H9 (cell line): ENCODE measurements at regions not wholly inside any gene's neighbourhood (a gene's known extent, or its start where the extent isn't known, plus 50 kb on each side); places are given as distances from the start of the nearest gene placed in this dataset.

Experiments used
- DNase-seq: peaks from one replicate; pipeline ENCODE4 v3.0.0-alpha.2; 2017
- H2AFZ ChIP-seq: one replicate; pipeline ENCODE4 v1.6.1; 2013; ENCODE audit warnings: mild to moderate bottlenecking, low read length, control low read depth, moderate library complexity
- H2AK5ac ChIP-seq: 2 replicates; pipeline ENCODE4 v1.6.1; 2013; ENCODE audit warnings: low read length, control low read depth, mixed read lengths; ENCODE audit not compliant: insufficient read length
- H2BK120ac ChIP-seq: one replicate; pipeline ENCODE4 v1.6.1; 2013; ENCODE audit warnings: low read depth, mild to moderate bottlenecking, low read length, control low read depth, inconsistent platforms; ENCODE audit not compliant: poor library complexity, severe bottlenecking
- H2BK12ac ChIP-seq: 2 replicates; pipeline ENCODE4 v1.6.1; 2013; ENCODE audit warnings: low read length, control low read depth, mixed read lengths, low read depth; ENCODE audit not compliant: insufficient read length
- H2BK15ac ChIP-seq: 2 replicates; pipeline ENCODE4 v1.6.1; 2013; ENCODE audit warnings: low read depth, low read length, control low read depth
- H2BK20ac ChIP-seq: one replicate; pipeline ENCODE4 v1.6.1; 2013; ENCODE audit warnings: low read depth, mild to moderate bottlenecking, low read length, control low read depth, inconsistent platforms; ENCODE audit not compliant: poor library complexity, severe bottlenecking
- H2BK5ac ChIP-seq: 2 replicates; pipeline ENCODE4 v1.6.1; 2013; ENCODE audit warnings: low read length, control low read depth, mixed read lengths; ENCODE audit not compliant: insufficient read length
- H3K14ac ChIP-seq: 2 replicates; pipeline ENCODE4 v1.6.1; 2013; ENCODE audit warnings: low read length, control low read depth; ENCODE audit not compliant: insufficient read depth
- H3K18ac ChIP-seq: 2 replicates; pipeline ENCODE4 v1.6.1; 2013; ENCODE audit warnings: low read depth, mild to moderate bottlenecking, mixed read lengths, low read length, control low read depth; ENCODE audit not compliant: insufficient read length
- H3K23ac ChIP-seq: 2 replicates; pipeline ENCODE4 v1.6.1; 2013; ENCODE audit warnings: low read length, control low read depth, mixed read lengths, low read depth; ENCODE audit not compliant: insufficient read length
- H3K23me2 ChIP-seq: 2 replicates; pipeline ENCODE4 v1.6.1; 2013; ENCODE audit warnings: low read depth, mild to moderate bottlenecking, mixed read lengths, low read length, control low read depth; ENCODE audit not compliant: insufficient read length, poor library complexity, severe bottlenecking
- H3K27ac ChIP-seq: 2 replicates; pipeline ENCODE4 v1.5.1; 2013; ENCODE audit warnings: low read length, control low read depth, mixed read lengths, low read depth; ENCODE audit not compliant: insufficient read length
- H3K27me3 ChIP-seq: 2 replicates; pipeline ENCODE4 v1.6.1; 2013; ENCODE audit warnings: low read length, control low read depth, inconsistent platforms; ENCODE audit not compliant: insufficient read depth
- H3K4ac ChIP-seq: 2 replicates; pipeline ENCODE4 v1.6.1; 2013; ENCODE audit warnings: low read depth, mild to moderate bottlenecking, control low read depth, inconsistent platforms, low read length, moderate library complexity
- H3K4me1 ChIP-seq: 2 replicates; pipeline ENCODE4 v1.6.1; 2013; ENCODE audit warnings: low read length, control low read depth, inconsistent platforms; ENCODE audit not compliant: insufficient read depth
- H3K4me2 ChIP-seq: 2 replicates; pipeline ENCODE4 v1.6.1; 2013; ENCODE audit warnings: low read length, control low read depth, mixed read lengths; ENCODE audit not compliant: insufficient read length, insufficient read depth
- H3K56ac ChIP-seq: 2 replicates; pipeline ENCODE4 v1.6.1; 2013; ENCODE audit warnings: low read depth, mild to moderate bottlenecking, mixed read lengths, low read length, control low read depth; ENCODE audit not compliant: insufficient read length
- H3K79me1 ChIP-seq: 2 replicates; pipeline ENCODE4 v1.6.1; 2013; ENCODE audit warnings: low read depth, mild to moderate bottlenecking, moderate library complexity, low read length, control low read depth, inconsistent platforms; ENCODE audit not compliant: insufficient read depth, poor library complexity, severe bottlenecking
- H3K79me2 ChIP-seq: 2 replicates; pipeline ENCODE4 v1.6.1; 2013; ENCODE audit warnings: low read length, control low read depth, inconsistent platforms; ENCODE audit not compliant: insufficient read depth
- H3K9ac ChIP-seq: 2 replicates; pipeline ENCODE4 v1.6.1; 2013; ENCODE audit warnings: low read length, control low read depth, mixed read lengths; ENCODE audit not compliant: insufficient read length; ENCODE audit errors: extremely low read depth
- H3K9me3 ChIP-seq: one replicate; pipeline ENCODE4 v1.6.1; 2013; ENCODE audit warnings: low read depth, low read length, inconsistent platforms; ENCODE audit not compliant: control insufficient read depth
- H3T11ph ChIP-seq: one replicate; pipeline ENCODE4 v1.6.1; 2013; ENCODE audit warnings: mild to moderate bottlenecking, low read length, control low read depth, inconsistent platforms
- H4K20me1 ChIP-seq: one replicate; pipeline ENCODE4 v1.6.1; 2013; ENCODE audit not compliant: control insufficient read depth, insufficient read length, insufficient read depth
- H4K5ac ChIP-seq: 2 replicates; pipeline ENCODE4 v1.6.1; 2013; ENCODE audit warnings: low read depth, mild to moderate bottlenecking, mixed read lengths, low read length, control low read depth; ENCODE audit not compliant: insufficient read length
- H4K8ac ChIP-seq: replicated peaks from 2 replicates; pipeline ENCODE4 v1.6.1; 2013; ENCODE audit warnings: low read length, control low read depth, mixed read lengths, low read depth; ENCODE audit not compliant: insufficient read length
- H4K91ac ChIP-seq: 2 replicates; pipeline ENCODE4 v1.6.1; 2013; ENCODE audit warnings: low read depth, mild to moderate bottlenecking, moderate library complexity, mixed read lengths, low read length, control low read depth; ENCODE audit not compliant: insufficient read length
- H3K27ac Mint-ChIP-seq, 3 experiments: 2 replicates in 2 of 3; 3 replicates in 1 of 3; pipeline ENCODE4 v1.8.0; 2020 to 2021; ENCODE audit warnings: mixed read lengths in 3 of 3, mild to moderate bottlenecking in 1 of 3, moderate library complexity in 1 of 3
- H3K27me3 Mint-ChIP-seq: 2 replicates; pipeline ENCODE4 v1.8.0; 2021; ENCODE audit warnings: low read depth, mild to moderate bottlenecking, moderate library complexity, mixed read lengths
- H3K36me3 Mint-ChIP-seq, 3 experiments: 2 replicates in 2 of 3; 3 replicates in 1 of 3; pipeline ENCODE4 v1.8.0; 2020 to 2021; ENCODE audit warnings: low read depth in 3 of 3, mixed read lengths in 3 of 3; ENCODE audit not compliant: insufficient read depth in 1 of 3
- H3K4me1 Mint-ChIP-seq, 2 experiments: 2 replicates each; pipeline ENCODE4 v1.8.0; 2020; ENCODE audit warnings: mixed read lengths in 2 of 2
- H3K4me3 Mint-ChIP-seq, 2 experiments: 2 replicates in 1 of 2; 3 replicates in 1 of 2; pipeline ENCODE4 v1.8.0; 2020 to 2021; ENCODE audit warnings: mild to moderate bottlenecking in 2 of 2, mixed read lengths in 2 of 2, moderate library complexity in 1 of 2
- H3K9me3 Mint-ChIP-seq, 2 experiments: 2 replicates in 1 of 2; 3 replicates in 1 of 2; pipeline ENCODE4 v1.8.0; 2020; ENCODE audit warnings: mild to moderate bottlenecking in 2 of 2, mixed read lengths in 2 of 2, moderate library complexity in 1 of 2
- CTCF ChIP-seq: fragments of 200-600 bp; sonication (generic); conservative IDR thresholded peaks from 3 replicates; pipeline ENCODE4 v1.8.0; 2021; ENCODE audit warnings: antibody characterized with exemption, mild to moderate bottlenecking
- WGBS: extraction: QIAGEN DNeasy Blood & Tissue Kit; methylation state at CpG from one replicate; pipeline ENCODE4 v1.1.7; 2013; ENCODE audit warnings: missing lambda C conversion rate, low lambda C conversion rate, mixed read lengths; ENCODE audit not compliant: insufficient read length; ENCODE audit errors: extremely low coverage; 5-methylcytosine and 5-hydroxymethylcytosine counted together

DNA sequence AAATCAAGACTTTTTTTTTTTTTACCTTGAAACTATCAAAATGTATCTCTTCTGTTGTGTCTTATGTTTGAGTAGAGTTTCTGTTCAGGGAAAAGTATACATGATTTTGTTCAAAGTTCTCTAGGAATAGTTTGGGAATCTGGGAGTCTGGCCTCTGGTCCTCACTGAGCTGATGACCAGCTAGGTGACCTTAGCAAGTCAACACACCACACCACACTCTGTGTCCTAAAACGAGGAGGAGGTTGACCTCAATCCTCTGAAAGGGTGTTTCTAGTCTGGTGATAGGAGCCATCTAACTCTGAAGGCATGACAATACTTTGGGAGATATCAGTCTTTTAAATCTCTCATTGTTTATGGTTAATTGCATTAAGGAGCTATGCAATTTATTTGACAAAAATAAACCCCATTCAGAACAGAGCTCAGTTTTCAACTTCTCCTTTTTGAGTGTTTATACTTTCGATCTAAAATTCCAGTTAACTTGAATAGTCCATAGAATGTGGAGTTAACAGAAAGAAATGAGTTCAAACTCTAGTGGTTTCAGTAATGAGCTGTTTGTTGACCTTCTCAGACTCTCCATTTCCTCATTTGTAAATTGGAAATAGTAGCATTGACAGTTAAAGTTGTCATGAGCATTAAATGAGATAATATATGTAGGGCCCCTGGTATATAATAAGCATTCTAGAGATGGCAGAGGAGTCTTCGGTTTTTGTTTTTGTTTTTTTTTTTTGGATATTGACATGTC lies 112.2 kb upstream of the LRRN1 start:
- no peak overlapping the region for H3K4ac ChIP-seq
- H3K36me3 Mint-ChIP-seq: peaks cover 0 to 14% (median 6%) of the 10 kb centered on the region in 3 experiments; a peak in 4 of 7 replicates
- no peaks in the 10 kb centered on the region for H4K20me1 ChIP-seq
- no peaks in the 10 kb centered on the region for H3K9me3 ChIP-seq
- H2BK20ac ChIP-seq: no peak overlapping the region
- no peak overlapping the region for H2BK120ac ChIP-seq
- H3K9me3 Mint-ChIP-seq: peaks cover 8 to 11% of the 10 kb centered on the region in 2 experiments
- no peak overlapping the region for H3K4me2 ChIP-seq
- no peak overlapping the region for H3K56ac ChIP-seq
- H3K4me1 Mint-ChIP-seq: peaks cover 4 to 7% of the 10 kb centered on the region in 2 experiments; a peak in 1 of 4 replicates
- H2BK5ac ChIP-seq: no peak overlapping the region
- H3K23ac ChIP-seq: no peak overlapping the region
- no peaks in the 10 kb centered on the region for H3K27me3 ChIP-seq
- H3K9ac ChIP-seq: no peak overlapping the region
- H3K27ac Mint-ChIP-seq: no peak overlapping the region
- H3K18ac ChIP-seq: no peak overlapping the region
- no peak overlapping the region for H3K27ac ChIP-seq
- H3K4me1 ChIP-seq: no peaks in the 10 kb centered on the region
- no peak overlapping the region for H2BK12ac ChIP-seq
- no peak overlapping the region for H4K5ac ChIP-seq
- H2BK15ac ChIP-seq: no peak overlapping the region
- H2AFZ ChIP-seq: no peak overlapping the region
- H3K4me3 Mint-ChIP-seq: no peak overlapping the region
- H3K23me2 ChIP-seq: no peaks in the 10 kb centered on the region
- no peak overlapping the region for H3T11ph ChIP-seq
- no CpG with 5 or more reads among the region's 3 CpGs for WGBS
- H4K8ac ChIP-seq: no peak overlapping the region
- no peaks in the 10 kb centered on the region for H3K79me1 ChIP-seq
- no peaks in the 10 kb centered on the region for H3K79me2 ChIP-seq
- no peak overlapping the region for H3K14ac ChIP-seq
- H4K91ac ChIP-seq: no peak overlapping the region
- H3K27me3 Mint-ChIP-seq: no peaks in the 10 kb centered on the region; the same call in 1 of the 2 replicates
- no peak for DNase-seq
- TF ChIP-seq CTCF: no peak
- no peak overlapping the region for H2AK5ac ChIP-seq
